Non-pigmented ciliary epithelial cell (primary cell): ENCODE measurements at regions not wholly inside any gene's neighbourhood (a gene's known extent, or its start where the extent isn't known, plus 50 kb on each side); places are given as distances from the start of the nearest gene placed in this dataset.

ENCODE experiments used
- DNase-seq: peaks from one replicate; pipeline ENCODE4 v3.0.0-alpha.2; 2010; ENCODE audit warnings: low read depth

GRCh38 chr16:61323456-61323855, 712.8 kb downstream of the CDH8 start:
- no peak for DNase-seq

DNA sequence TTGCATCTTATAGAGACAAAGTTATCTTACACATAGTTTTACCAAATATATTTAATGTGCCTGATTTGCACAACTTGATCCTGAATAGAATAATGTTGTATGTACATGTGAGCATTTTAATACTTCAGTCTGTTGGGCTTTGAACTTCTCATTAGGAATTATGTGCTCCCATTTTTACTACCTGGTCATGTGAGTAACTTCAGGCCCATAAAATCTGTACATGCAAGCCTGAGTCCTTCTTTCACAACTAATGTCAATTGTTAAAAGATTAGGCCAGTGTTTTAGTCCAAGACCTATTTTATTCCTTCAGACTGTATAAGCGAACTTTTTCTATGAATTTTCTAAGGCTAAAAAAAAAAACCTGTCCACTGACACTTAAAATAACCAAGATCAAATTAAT, 715.4 kb downstream of the CDH8 start:
- no peak for DNase-seq

GRCh38 chr16:61313931-61314330, 722.3 kb downstream of the CDH8 start:
- DNase-seq, result no peak

DNA sequence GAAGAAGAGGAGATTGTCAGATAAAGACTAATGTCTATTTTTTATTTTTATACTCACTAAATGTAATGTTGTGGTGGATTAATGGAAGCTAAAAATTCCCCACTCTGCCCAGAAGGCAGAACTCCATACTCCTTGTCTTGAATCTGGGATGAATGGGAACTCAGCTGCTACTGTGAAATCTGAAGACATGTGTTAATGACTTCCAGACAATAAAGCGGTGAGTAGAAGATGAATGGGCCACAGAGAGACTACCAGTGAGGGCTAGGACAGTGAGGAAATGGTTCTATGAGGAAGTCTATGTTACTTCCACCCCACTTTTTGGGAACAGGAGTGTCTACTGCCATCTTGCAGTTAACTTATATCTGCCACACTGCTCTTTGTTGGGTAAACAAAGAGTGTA, 726.9 kb downstream of the CDH8 start:
- DNase-seq, result no peak

- DNase-seq, result no peak
Observed at GRCh38 chr16:61306204-61306603, 730.0 kb downstream of the CDH8 start.

- no peak for DNase-seq
Observed at GRCh38 chr16:61296814-61297213, 739.4 kb downstream of the CDH8 start.

GRCh38 chr16:61296305-61296704, 739.9 kb downstream of the CDH8 start:
- DNase-seq, result no peak

DNA sequence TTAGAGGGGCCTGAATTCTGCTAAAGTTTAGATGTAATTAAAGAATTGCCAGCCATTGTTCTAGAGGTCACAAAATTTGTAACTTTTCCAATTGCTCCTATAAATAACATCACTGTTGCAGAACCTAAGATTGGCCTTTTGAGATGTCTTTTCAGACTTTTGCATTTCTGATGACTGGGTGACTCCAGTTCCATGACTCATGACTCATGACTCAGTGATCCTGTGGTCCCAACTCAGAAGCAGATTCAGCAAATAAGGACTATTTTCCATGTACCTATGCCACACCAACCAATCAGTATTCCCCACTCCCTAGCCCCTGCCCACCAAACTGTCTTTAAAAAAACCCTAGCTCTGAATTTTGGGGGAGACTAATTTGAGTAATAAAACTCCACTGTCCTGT, 740.9 kb downstream of the CDH8 start:
- no peak for DNase-seq

DNA sequence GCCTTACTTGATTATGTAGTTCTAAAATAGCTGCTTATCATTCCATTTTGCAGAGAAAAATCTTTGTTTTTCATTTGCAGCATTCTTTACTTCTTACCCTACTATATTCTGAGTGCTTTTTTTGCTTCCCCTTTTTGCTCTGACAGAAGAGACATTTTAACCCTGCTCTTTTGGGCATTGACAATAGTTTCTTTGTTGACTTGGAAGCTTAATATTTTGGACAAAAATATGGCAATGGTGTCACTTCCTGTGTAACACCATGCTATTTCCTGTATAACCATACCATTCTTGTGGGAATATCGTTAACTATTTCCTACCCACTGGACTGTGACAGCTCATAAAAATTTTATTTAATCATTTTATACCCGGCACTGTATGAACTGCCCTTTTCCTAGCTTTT, 747.1 kb downstream of the CDH8 start:
- DNase-seq, result no peak

DNA sequence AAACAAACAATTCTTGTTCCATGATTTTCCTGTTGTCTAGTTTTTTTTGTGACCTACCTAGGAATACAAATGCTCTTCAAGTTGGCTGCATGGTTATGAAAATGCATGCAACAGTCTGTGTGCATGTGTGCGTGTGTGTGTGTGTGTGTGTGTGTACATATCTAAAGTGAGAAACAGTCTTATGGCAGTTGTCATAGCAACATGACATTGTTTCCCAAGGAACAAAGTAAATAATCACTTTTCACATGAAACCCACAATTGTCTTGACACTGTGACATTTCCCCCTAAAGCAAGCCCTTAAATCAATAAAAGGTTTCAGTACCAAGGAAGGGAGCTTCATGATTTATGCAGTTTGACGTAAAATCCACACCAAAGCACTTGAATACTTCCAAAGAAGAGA, 758.4 kb downstream of the CDH8 start:
- no peak for DNase-seq

- DNase-seq, result no peak
Observed at GRCh38 chr16:61274211-61274610, 762.0 kb downstream of the CDH8 start.

DNA sequence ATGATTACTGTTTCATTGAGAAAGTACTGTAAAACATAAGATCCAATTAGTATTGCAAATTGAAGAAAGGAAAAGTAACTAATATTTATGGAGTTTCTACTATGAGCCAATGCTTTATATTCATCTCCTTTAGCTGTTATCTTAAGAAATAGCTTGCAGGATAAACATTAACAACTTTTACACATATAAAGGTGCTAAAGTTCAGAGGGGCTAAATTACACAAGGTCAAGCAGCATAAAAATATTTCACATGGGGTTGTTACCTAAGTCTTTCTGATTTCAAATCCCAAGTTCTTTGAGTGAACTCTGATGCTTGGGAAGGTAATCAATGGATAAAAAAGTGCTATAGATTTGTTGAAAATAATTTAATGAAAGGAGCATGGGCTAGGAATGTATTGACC, 765.5 kb downstream of the CDH8 start:
- DNase-seq, result no peak

GRCh38 chr16:61263400-61263799, 772.8 kb downstream of the CDH8 start:
- DNase-seq, result no peak

- DNase-seq, result no peak
Observed at GRCh38 chr16:61261315-61261714, 774.9 kb downstream of the CDH8 start.

- DNase-seq, result no peak
Observed at GRCh38 chr16:61246592-61246991, 789.6 kb downstream of the CDH8 start.

DNA sequence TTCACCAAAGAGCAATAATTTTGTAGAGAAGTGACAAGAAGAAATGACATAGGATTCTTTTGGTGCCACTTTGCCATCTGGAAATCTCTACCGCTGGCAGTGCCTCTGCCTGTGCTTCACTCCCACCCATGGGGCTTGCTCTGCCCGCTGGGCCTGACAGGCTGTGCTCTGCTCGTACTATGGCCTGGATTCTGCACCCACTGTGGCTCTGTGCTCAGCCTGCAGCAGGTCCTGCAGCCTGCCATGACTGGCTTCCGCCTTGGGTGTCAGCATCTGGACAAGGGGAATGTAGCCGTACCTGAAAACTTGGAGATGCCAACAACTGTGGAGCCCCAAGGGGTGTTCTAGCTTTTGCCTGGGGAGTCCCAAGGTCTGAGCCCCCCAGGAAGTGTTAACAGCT, 792.3 kb downstream of the CDH8 start:
- no peak for DNase-seq

- DNase-seq, result no peak
Observed at GRCh38 chr16:61237884-61238485, 798.3 kb downstream of the CDH8 start.

DNA sequence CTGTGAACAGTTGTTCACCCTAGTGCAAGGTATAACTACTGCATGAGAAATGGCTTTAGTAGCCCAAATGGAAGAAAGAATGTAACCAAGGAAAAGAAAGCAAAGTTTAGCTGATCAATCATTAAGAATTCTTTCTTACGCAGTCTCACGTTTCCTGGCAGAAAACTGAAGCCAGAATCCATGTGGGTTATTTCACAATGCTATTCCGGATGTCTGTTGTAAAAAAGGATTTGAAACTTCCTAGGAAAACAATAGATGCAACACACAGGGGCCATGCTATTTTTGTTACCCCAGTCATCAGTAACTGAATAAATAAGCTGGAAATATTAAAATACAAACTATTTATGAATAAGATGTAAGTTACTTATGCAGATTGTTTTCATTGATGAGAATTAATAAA, 802.5 kb downstream of the CDH8 start:
- no peak for DNase-seq

DNA sequence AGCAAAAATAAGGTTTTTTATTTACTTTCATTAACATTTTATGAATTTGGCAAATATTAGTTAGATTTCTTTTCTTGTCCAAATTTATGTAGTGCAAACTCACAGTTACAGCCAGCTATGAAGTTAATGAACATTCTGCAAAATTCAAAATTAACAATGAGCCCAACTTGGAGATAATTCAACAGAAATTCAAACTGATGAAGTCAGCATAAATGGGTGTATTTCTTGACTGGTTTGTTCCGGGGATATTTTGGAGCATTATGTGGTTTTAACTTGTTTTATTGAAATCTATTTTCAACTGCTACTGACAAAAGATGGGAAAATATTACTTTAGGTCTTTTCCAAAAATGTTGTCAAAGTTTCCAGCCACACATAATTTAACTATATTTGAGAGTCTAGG, 807.9 kb downstream of the CDH8 start:
- no peak for DNase-seq

GRCh38 chr16:61215605-61216004, 820.6 kb downstream of the CDH8 start:
- DNase-seq, result no peak

DNA sequence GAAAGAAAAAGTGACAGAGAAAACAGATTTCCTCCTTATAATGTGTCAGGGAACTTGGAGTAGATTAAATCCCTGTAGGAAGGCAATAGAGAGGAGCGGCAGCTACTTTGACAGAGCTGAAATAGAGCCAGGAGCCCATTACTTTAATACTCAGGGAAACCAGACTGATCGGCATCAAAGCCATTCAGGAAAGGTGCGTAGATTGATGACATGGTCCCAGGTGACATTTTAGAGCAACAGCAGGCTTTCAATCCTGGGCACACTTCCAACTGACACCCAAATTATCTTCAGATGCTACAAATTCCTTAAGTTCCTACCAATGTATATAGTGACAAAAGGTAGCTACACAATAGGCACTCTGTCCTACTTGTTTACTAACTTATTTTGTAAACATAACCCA, 821.5 kb downstream of the CDH8 start:
- no peak for DNase-seq

GRCh38 chr16:61210076-61210475, 826.2 kb downstream of the CDH8 start:
- no peak for DNase-seq

GRCh38 chr16:61195006-61195405, 841.2 kb downstream of the CDH8 start:
- DNase-seq, result no peak

DNA sequence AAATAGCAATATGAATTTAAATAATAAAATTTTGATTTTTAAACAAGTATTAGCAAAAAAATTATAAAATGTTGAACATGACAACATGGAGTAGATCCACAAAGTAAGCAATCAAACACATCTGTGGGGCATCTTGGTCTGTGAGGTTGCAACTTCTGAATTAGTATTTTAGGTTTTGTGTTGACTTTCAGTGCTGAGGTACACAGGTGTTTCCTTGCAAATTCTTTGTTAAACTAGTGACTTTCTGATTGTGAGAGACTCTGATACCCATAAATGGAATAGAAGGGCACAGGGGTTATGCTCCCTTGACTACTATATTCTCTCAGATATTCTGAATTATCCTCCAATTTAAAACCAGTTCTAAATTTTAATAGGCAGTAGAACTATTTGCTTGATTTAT, 841.7 kb downstream of the CDH8 start:
- no peak for DNase-seq

DNA sequence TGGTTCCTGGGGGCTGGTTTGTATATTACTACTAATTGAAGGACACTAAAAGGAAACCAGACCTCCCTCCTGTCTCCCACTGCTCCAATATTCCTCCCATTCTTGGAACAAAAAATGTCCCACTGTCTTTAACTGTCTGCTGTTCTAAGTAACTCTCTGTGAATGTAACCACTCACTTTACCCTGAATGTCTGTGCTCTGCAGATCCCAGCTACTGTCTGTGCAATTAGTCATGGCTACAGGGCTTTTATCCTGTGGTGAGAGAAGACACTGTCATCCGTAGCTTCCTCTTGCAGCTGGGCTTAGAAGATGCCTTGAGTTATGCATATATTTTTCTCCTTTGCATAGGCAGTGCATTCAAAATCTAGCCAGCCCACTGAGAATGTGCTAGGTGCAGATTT, 853.8 kb downstream of the CDH8 start:
- DNase-seq, result no peak
